Muscle of arm (tissue), 1 donor: ENCODE measurements at regions not wholly inside any gene's neighbourhood (a gene's known extent, or its start where the extent isn't known, plus 50 kb on each side); places are given as distances from the start of the nearest gene placed in this dataset.

ENCODE experiments used
- DNase-seq: peaks from one replicate; pipeline ENCODE4 v3.0.0-alpha.2; 2013

DNA sequence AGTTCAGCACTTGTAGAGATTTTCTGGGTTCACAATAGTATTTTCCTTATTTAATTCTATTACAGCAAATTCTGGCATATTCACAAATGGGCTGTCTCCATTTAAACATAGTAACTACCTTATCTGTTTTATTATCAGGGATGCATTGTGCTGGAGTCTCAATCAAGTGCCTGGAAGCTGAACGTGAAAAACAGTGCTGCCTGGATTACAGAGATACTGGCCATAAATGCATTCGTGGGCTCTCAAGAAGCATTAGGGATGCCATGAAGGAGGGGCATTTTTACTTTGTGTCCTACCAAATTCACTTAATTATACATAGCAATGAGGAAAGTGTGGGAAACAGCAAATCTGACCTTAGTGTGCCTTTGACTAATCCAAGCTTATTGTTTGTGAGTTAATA lies 184.6 kb downstream of the ABCC12 start:
- DNase-seq = no peak

DNA sequence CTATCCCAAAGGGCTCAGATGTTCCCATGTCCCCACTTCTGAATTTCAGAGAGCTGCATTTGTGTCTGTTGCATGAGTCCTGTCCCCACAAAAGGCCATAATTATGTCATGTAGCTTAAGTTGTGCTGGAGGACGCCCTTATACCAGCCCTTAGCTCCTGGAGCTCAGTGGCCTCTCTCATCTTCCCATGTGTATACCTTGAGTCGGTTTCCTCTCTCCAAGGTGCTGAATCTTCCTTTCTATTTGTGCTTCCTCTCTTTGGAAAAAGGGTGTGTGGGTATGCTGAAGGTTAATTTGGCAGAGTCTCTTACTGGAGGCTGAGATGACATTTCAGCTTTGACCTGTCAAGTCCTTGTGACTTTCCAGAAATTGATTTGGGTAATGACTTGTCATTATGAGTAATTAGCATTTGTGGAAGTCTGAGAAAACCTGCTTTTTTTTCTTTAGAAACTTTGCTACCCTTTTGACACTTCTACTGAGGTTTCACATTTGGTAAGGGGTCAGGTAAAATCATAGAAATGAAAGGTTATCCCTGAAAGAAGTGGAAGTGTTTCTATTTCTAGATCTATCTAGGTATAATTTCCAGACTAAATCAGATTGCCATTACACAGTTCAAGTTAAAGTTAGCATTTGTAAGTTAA lies 185.4 kb downstream of the ABCC12 start:
- DNase-seq = peak; percentile 7

DNA sequence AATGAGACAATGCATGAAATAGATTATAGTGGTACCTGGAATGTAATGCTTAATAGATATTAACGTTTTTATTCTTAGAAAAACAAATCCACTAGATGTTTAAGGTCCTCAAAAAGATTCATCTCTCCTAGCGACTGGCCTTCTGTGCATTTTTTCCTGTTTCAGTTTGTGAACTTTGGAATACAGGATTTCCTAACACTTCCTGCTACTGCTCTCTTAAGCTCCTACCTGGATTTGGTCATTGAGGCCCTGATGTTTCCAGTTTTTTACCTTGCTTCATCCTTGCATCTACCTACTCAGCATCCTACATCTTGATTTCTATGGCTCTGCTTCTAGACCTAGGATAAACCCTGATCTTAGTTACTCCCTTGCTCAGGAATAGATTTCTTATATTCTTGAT lies 188.4 kb downstream of the ABCC12 start:
- no peak for DNase-seq

DNA sequence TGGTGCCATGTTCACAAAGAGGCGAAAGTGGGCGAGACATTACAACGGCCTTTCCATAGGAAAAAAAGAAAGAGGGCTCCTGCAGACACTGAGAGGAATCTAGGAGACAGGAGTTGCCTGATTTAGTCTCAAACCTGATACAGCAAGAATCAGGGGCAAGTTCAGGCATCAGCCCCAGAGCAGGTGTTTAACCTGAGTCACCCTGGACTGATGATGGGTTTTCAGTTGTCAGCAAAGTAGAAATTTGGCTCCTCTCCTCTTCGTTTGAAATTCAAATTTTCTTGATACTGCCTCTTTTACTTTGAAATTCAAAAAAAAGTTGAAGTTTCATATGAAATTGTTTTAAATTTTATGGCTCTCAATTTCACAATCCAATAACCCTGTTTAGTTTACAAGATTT lies 189.5 kb downstream of the ABCC12 start:
- DNase-seq = no peak

DNA sequence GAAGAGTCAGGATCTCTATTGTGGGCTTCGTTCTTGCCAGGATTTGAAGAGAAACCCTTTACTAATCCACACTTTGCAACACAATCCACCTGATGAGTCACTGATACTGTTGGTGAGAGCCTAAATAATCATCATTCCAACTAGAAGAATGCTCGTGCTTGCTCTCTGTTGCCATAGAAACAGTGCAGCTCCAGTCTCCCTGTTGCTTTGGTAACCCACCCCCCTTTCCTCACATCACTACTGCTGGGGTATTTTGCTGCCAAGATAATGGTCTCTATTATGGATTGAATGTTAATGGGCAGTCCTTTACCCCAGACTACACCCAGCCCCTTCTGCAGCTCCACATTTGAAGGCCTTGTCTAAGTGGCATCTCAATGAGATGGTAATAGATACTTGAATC lies 190.4 kb downstream of the ABCC12 start:
- no peak for DNase-seq

DNA sequence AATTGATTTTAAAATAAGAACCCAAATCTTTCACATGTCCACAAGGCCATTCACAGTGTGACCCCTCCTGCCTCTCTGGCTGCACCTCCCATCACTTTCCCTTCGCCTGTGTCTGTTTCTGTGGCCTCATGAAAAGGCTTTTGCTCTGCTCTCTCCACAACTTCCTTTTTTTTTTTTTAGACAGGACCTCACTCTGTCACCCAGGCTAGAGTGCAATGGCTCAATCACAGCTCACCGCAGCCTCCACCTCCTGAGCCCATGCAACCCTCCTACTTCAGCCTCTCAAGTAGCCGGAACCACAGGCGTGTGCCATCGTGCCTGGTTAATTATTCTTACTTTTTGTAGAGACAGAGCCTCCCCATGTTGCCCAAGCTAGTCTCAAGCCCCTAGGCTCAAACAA lies 197.1 kb downstream of the ABCC12 start:
- DNase-seq = no peak

DNA sequence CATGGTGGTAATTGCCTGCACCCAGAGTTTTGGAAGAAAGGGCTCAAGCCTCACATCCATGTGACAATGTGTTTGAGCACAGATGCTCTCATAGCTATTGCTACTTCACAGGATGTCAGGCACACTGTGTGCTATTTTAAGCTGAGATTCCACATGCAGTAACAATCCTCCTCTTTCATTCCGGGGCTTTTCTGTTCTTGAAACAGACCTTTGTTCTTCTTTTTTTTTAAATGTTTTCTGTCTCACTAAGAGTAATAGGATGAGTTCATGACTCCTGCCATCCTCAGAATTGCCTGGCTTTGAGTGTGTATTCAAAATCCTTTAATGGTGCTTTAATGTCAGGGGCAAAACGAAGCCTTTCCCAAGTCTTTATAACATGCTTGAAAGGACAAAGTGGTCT lies 198.9 kb downstream of the ABCC12 start:
- no peak for DNase-seq

DNA sequence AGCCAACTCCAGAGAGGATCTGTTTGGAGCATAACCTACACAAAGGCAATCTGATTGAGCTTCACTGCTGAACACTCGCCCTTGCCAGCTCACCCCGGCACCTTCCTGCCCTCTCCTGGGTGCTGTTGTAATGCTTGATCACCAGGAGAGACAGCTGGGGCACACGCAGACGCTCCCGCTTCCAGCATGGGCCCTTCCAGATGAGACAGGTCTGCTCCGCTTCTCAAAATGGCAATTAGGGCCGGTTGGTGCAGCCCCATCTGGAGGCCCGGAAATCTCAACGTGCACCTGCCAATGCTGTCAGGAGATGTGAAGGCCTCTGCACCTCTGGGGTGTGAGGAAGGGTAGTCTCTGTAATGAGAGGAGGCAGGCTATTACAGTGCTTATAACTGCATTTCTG lies 206.1 kb downstream of the ABCC12 start:
- DNase-seq = no peak

DNA sequence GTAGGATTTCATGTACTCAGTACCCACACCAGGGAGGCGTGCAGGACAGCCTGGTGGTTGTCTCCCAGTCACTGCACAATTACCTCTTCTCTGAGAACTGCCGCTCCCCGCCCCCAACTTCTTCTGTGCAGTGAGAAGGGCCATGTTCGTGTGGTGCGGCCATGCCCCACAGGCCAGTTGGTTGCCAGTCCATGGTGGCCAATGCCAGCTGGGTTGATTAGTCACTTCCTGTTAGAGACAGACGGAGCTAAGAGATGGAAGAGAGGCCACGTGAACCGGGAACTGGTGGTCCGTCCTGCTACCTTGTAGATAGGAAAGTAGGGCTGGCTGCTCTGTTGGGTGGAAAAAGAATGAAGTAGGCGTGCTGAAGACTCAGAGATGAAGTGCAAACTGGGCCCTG lies 206.5 kb downstream of the ABCC12 start:
- DNase-seq = no peak

DNA sequence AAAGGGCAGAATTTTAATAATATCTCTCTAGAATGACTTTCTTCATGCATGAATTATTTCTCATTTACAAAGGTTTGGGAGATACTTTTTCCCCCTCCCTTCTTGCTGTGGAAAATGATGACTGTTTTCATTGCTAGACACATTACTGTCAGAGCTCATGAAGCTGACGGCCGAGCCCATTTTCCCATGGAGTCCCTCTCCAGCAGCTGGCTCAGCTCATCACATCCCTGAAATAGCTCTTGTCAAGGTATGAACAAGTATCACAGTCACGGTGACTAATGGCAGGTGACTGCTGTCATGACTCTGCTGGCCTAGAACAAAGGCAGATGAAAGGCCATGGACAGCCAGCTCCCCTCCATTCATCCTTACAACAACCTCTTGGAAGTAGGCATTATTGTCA lies 208.1 kb downstream of the ABCC12 start:
- no peak for DNase-seq

DNA sequence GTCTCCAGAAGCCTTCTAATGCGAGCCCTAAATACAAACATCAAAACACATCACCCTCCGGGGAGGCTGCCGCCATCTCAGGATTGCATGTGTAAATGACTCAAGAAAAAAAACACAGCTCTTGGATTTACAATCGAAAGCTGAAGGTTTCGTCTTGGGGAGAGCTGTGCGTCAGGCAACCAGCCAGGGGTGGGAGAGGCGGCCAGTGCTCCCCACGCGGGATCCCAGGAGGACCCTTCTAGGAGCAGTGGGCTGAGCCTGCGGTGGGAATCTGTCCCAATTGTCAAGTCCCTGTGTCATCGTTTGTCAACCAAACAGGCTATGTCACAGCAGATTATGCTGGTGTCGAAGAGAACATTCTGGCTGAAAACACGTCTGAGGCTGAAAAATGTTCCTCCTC lies 209.7 kb downstream of the ABCC12 start:
- no peak for DNase-seq

DNA sequence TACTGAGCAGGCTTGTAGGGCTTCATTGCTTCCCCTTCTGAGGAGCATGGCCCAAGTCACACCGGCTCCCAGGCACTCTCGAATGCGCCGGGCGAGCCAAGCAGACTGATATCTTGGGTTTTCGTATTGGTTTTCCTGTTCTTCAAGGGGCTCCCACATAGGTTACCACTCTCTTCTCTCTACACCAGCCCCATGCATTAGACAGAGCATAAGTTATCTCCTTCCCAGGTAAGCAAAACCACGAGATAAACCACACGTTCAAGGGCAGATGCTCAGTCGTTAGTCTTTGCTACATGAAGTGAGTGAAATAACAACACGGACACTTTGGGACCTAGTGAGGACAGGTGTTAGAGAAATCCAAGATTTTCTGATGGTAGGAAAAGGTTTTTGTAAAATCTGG lies 211.2 kb downstream of the ABCC12 start:
- DNase-seq = no peak

DNA sequence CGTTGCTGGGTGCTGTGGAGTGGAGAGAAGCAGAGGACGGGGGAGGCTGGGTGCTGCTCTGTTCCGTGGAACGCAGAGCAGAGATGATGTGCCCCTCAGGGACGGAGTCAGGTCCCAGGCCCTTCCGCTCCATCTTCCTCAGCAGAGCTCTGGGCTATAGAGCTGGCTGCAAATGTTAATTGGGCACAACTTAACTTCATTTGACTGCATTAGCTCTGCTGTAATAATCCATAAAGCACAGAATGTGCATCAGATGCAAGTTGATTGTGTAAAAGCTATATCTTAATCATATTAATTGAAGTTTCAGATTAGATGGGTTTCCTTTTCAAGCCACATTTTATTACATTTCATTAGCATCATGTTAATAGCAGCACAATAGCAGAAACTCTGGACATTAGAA lies 212.6 kb downstream of the ABCC12 start:
- no peak for DNase-seq

DNA sequence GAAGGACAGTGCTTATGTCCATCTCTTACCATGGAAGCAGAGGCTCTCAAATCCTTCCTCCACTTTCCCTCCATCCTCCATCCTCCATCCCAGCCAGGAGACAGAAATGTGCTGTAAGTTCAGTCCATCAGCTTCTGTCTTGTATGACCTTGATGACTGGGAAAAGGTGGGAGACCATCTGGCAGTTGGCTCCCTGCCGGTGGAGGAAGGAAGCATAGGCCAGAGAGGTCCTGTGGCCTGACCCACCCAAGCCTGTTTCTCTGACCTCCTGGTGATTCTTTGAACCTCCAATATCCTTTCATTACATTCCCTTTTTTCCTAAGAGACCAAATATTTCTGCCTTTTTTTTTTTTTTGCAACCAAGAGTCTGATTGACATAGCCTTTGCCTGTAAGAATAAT lies 215.3 kb downstream of the ABCC12 start:
- DNase-seq = no peak

DNA sequence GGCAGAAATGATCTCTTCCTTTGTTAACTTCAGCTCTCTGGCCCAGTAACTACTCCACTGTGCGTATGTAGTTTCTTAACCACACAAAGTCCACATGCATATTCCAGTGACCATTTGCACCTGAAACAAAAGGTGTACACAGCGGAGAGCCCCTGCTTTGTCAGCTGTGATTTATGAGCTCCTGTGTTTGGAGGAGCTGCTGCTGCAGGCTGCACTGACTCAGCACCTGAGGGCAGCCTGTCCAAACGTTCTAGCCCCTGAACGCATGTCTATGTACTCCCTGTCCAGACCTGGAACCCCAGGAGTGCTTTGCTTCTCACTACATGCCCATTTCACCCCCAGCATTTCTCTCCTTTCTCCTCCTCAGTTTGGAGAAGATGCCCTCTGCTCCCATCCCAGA lies 216.1 kb downstream of the ABCC12 start:
- no peak for DNase-seq

DNA sequence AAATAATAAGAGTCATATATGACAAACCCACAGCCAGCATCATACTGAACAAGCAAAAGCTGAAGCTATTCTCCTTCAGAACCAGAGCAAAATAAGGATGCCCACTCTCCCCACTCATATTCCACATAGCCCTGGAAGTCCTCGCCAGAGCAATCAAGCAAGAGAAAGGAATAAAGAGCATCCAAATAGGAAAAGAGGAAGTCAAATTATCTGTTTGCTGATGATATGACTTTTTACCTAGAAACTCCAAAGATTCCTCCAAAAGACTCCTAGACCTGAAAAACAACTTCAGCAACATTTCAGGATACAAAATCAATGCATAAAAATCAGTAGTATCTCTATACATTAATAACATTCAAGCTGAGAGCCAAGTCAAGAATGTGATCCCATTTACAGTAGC lies 217.5 kb downstream of the ABCC12 start:
- DNase-seq = no peak

DNA sequence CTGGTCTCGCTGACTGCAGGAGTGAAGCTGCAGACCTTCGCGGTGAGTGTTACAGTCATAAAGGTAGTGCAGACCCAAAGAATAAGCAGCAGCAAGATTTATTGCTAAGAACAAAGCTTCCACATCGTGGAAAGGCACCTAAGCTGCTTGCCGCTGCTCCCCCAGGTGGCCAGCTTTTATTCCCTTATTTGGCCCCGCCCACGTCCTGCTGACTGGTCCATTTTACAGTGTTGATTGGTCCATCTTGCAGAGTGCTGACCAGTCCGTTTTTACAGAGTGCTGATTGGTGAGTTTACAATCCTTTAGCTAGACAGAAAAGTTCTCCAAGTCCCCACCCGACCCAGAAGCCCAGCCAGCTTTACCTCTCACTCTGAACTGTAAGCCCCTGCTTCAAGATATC lies 227.8 kb downstream of the ABCC12 start:
- no peak for DNase-seq

DNA sequence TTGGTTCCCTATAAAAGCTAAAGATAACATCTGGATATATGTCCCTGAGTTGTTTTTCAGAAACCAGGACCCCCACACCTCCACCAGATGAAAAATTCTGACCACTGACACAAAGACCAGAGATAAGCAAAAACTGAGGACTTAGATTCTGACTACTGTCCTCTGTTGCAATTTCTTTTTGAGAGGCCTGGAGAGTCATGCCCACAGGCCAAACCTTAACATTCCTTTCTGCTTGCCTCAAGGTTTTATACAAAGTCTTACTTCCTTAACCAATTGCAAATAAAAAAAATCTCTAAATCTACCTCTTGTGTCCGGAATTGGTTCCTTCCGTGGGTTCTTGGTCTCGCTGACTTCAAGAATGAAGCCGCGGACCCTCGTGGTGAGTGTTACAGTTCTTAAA lies 228.5 kb downstream of the ABCC12 start:
- DNase-seq = no peak

DNA sequence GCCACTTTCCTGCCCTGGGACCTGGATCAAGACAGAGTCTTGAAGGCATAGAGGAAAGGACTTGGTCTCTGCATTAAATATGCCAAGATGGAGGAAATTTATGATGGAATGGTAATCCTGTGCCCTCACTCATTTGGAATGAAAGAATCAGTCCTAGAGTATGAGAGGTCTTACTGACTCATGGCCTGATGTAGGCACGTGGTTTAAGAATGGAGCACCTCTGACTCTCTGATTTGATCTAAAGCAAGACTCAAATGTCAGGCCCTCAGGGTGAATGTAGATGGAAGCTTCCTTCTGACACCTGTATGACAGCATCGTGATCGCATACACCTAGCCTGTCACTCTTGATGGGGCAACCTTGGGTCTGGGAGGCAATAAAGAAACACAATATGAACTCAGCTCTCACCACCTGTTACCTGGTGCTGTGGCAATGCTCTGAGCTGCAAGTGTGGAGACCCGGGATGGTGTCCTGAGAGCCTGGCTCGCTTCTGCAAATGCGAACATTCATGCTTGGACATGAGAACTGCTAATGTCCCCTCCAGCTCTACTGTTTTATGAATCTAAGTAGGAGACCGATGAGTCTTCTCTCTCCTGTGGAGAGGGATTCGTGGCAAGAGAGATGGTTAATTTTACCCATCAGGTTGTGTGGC lies 229.9 kb downstream of the ABCC12 start:
- DNase-seq = no peak

DNA sequence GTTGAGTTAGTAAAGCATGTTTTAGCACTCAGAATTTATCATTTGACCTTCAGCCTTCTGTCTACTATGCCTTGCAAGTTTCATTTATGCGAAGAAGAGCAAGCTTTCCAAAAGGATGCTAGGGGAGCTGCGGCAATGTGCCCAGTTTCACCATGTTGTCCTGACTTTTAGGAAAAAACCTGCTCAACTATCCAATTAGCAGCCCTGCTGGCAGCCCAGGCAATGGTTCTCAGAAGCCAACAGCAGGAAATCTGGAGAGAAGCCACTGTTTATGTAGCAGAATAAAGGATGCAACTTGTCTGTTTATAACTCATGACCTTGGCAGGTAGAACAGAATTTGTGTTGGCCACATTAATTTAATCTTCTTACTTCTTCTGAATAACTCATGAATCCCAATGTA lies 230.8 kb downstream of the ABCC12 start:
- DNase-seq = no peak

DNA sequence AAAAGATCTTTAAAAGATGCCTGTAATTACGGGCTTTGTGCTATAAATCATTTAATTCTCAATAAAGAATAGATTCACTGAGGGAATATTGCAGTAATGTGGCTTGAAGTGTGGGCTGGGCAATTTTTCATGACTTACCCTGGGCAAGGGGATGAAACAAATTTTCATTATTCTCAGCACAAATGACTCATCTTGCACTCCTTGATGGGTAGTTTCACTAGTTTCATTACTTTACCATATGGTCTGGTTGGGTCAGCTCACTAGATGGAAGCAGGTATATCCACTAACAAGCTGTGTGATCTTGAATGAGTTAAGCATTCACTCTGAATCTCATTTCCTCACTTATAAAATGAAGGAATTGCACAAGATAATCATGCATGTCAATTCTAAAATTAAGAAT lies 234.3 kb downstream of the ABCC12 start:
- no peak for DNase-seq

DNA sequence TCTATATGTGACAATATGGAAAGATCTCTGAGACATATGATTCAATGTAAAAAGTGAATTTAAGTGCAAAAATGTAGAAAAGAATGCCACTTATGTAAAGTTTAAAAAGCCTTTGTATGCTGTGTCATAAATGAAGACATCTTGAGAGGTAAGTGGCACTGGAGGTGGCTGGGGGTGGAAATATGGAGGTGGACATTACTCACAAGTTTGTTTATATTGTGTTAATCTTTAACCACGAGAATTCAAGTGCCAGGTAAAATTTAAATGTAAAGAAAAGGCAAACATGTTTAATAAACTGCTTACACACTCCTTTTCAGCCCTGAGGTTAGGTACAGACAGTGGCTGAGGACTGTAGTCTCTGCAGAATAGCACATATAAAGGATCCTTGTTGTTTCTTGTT lies 235.1 kb downstream of the ABCC12 start:
- DNase-seq = no peak

DNA sequence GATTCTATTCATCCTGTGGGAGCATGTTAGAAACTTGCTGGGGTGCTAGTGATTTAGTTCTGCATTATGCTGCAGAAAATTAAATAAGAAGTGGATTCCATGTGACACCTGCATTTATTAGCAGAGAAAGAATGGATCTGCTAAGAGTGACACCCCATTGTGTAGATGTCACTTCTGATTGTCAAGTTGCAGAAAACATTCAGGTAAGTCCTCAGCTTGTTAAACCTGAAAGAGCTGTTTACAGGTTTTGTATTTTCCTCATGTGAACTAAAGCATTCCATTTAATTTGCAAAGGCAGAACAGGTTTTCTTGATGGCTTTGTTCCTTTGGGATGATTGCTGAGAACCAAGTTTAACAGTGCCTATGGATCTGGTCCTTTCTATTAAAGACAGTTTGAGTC lies 238.7 kb downstream of the ABCC12 start:
- no peak for DNase-seq

DNA sequence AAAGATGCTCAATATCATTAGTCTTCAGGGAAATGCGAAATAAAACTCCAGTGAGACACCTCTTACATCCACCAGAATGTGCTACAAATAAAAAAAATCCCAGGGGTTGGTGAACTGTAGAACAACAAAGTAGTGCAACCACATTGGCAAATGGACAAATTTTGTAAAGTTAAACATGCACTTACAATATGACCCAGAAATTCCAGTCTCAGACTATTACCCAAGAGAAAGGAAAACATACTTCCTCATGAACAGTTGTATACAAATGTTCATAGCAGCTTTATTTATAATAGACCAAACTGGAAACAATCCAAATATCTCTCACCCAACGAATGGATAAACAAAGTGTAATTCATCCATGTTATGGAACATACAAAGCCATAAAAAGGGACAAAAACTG lies 239.5 kb downstream of the ABCC12 start:
- DNase-seq = no peak
